Testis (tissue), 2 donors: ENCODE measurements at regions not wholly inside any gene's neighbourhood (a gene's known extent, or its start where the extent isn't known, plus 50 kb on each side); places are given as distances from the start of the nearest gene placed in this dataset.
"Not testable (repeated sequence)": the region's sequence is repeated elsewhere in the genome, so short reads cannot be mapped to it uniquely, and the experiment has no call there.

Experiments used
- DNase-seq: peaks from one replicate; pipeline ENCODE4 v3.0.0-alpha.2; 2019
- H3K27ac ChIP-seq, 2 donors: fragments of 200-600 bp; sonication (generic); one replicate each; pipeline ENCODE4 v1.5.1; 2019
- H3K27me3 ChIP-seq: fragments of 200-600 bp; sonication (generic); one replicate; pipeline ENCODE4 v1.5.1; 2019
- H3K36me3 ChIP-seq: fragments of 200-600 bp; sonication (generic); one replicate; pipeline ENCODE4 v1.5.1; 2017; ENCODE audit warnings: low read depth; ENCODE audit errors: missing control alignments
- H3K4me1 ChIP-seq: fragments of 200-600 bp; sonication (generic); one replicate; pipeline ENCODE4 v1.5.1; 2019
- H3K4me3 ChIP-seq, 2 donors: fragments of 200-600 bp; sonication (generic); one replicate each; pipeline ENCODE4 v1.5.1; 2017 to 2019
- H3K9me3 ChIP-seq: fragments of 200-600 bp; sonication (generic); one replicate; pipeline ENCODE4 v1.5.1; 2017
- CTCF ChIP-seq, 3 experiments: fragments of 450-650 bp in 2 of 3; fragments of 200-600 bp in 1 of 3; sonication (generic) in 1 of 3; IDR thresholded peaks; one replicate each; pipeline ENCODE4 v1.5.1; 2016 to 2019; ENCODE audit warnings: antibody characterized with exemption in 3 of 3, mild to moderate bottlenecking in 2 of 3, moderate library complexity in 1 of 3
- POLR2A ChIP-seq: fragments of 450-650 bp; IDR thresholded peaks from one replicate; pipeline ENCODE4 v1.6.1; 2017; ENCODE audit warnings: antibody characterized with exemption, mild to moderate bottlenecking, moderate library complexity
- WGBS, 2 donors: methylation state at CpG; one replicate each; pipeline ENCODE4 v1.1.5; 2018; 5-methylcytosine and 5-hydroxymethylcytosine counted together
- intact Hi-C: fragments of 100-400 bp; cut with DNase I; formaldehyde crosslinking; loops from one replicate; pipeline ENCODE4 v1.15.1; 2023; ENCODE audit warnings: low total_unique reads

- no peaks in the 10 kb centered on the region for H3K9me3 ChIP-seq
- no peaks in the 10 kb centered on the region for H3K4me1 ChIP-seq
- H3K4me3 ChIP-seq = no peak overlapping the region
- H3K36me3 ChIP-seq = no peaks in the 10 kb centered on the region
- intact Hi-C loops = no loop called here
- DNase-seq = no peak
- H3K27me3 ChIP-seq = no peaks in the 10 kb centered on the region
- WGBS, 2 donors = 31 to 60% methylated on average over 1 of the region's 1 CpG
- no peak overlapping the region for H3K27ac ChIP-seq
- no peak for TF ChIP-seq POLR2A
- peak in 2 of 3 experiments; percentile 9 to 42 for TF ChIP-seq CTCF (IDR thresholded peaks at IDR 0.05)
These were observed 120.8 kb downstream of the EMB start for GRCh38 chr5:50320131-50320749.

GRCh38 chr5:50318220-50318619, 122.9 kb downstream of the EMB start:
- no peak for TF ChIP-seq CTCF (IDR thresholded peaks at IDR 0.05)
- no peak for TF ChIP-seq POLR2A
- 59 to 71% methylated on average over 1 of the region's 1 CpG for WGBS, 2 donors

GRCh38 chr5:50306488-50306887, 134.6 kb downstream of the EMB start:
- 66 to 70% methylated on average over 4 of the region's 4 CpGs for WGBS, 2 donors
- intact Hi-C loops, H3K9me3 ChIP-seq: not testable (repeated sequence)

More at GRCh38 chr5:50318220-50318619, 122.9 kb downstream of the EMB start:
- Histone ChIP-seq H3K4me1 (no peaks in the 10 kb centered on the region), H3K27me3 (no peaks in the 10 kb centered on the region), H3K27ac (no peak overlapping the region), H3K4me3 (no peak overlapping the region), H3K36me3 (no peaks in the 10 kb centered on the region), H3K9me3 (no peaks in the 10 kb centered on the region)
- no peak for DNase-seq
- intact Hi-C loops = no loop called here

GRCh38 chr5:50302815-50303490, 138.1 kb downstream of the EMB start:
- H3K4me1 ChIP-seq = no peaks in the 10 kb centered on the region
- H3K4me3 ChIP-seq = no peak overlapping the region
- intact Hi-C loops = no loop called here
- H3K36me3 ChIP-seq = no peaks in the 10 kb centered on the region
- TF ChIP-seq CTCF (IDR thresholded peaks at IDR 0.05) (no peak), POLR2A (no peak)
- WGBS, 2 donors = 74 to 80% methylated on average over 3 of the region's 3 CpGs
- no peak overlapping the region for H3K27ac ChIP-seq
- DNase-seq = no peak
- no peaks in the 10 kb centered on the region for H3K27me3 ChIP-seq
- H3K9me3 ChIP-seq = no peaks in the 10 kb centered on the region

More at GRCh38 chr5:50306488-50306887, 134.6 kb downstream of the EMB start:
- DNase-seq, H3K27ac ChIP-seq, H3K4me1 ChIP-seq, H3K27me3 ChIP-seq, H3K36me3 ChIP-seq, H3K4me3 ChIP-seq: not testable (repeated sequence)

- H3K9me3 ChIP-seq = no peaks in the 10 kb centered on the region
- no peak for TF ChIP-seq CTCF (IDR thresholded peaks at IDR 0.05)
- no peak for TF ChIP-seq POLR2A
- DNase-seq = no peak
- H3K36me3 ChIP-seq = no peaks in the 10 kb centered on the region
- H3K27me3 ChIP-seq = no peaks in the 10 kb centered on the region
- H3K4me3 ChIP-seq = no peak overlapping the region
- intact Hi-C loops = no loop called here
- 17 to 18% methylated on average over 1 of the region's 1 CpG for WGBS, 2 donors
- no peak overlapping the region for H3K27ac ChIP-seq
- no peaks in the 10 kb centered on the region for H3K4me1 ChIP-seq
These were observed 139.3 kb downstream of the EMB start for GRCh38 chr5:50301756-50302155.
